ENCODE measurements at regions not wholly inside any gene's neighbourhood (a gene's known extent, or its start where the extent isn't known, plus 50 kb on each side); places are given as distances from the start of the nearest gene placed in this dataset.

DNA sequence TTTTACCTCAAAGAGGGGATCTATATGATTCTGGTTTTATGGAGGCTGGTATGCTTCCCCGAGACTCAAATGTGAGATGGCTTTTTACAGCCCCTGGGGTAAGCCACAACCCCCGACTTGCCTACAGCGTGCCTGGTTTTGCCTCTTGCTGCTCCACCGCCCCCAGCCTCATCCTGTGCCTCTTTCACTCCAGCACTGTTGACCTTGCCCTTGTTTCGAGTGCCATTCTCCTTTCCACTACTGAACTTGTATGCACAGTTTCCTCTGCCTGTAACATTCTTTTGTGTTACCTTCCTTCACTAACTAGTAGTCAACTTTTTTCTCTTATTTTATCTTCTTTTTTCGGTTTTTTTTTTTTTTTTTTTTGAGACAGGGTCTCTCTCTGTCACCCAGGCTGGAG is 219.0 kb upstream of the ZBED5 start:
- no peak for TF ChIP-seq EZH2 (IDR thresholded peaks at IDR 0.05; ENCODE audit: borderline replicate concordance, low read length)
- TF ChIP-seq, protein P1, sequence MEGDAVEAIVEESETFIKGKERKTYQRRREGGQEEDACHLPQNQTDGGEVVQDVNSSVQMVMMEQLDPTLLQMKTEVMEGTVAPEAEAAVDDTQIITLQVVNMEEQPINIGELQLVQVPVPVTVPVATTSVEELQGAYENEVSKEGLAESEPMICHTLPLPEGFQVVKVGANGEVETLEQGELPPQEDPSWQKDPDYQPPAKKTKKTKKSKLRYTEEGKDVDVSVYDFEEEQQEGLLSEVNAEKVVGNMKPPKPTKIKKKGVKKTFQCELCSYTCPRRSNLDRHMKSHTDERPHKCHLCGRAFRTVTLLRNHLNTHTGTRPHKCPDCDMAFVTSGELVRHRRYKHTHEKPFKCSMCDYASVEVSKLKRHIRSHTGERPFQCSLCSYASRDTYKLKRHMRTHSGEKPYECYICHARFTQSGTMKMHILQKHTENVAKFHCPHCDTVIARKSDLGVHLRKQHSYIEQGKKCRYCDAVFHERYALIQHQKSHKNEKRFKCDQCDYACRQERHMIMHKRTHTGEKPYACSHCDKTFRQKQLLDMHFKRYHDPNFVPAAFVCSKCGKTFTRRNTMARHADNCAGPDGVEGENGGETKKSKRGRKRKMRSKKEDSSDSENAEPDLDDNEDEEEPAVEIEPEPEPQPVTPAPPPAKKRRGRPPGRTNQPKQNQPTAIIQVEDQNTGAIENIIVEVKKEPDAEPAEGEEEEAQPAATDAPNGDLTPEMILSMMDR (conservative IDR thresholded peaks at IDR 0.05 in 1 of 2, IDR thresholded peaks at IDR 0.05 in 1 of 2; ENCODE audit: extremely low read depth in 1 of 2, insufficient read depth in 1 of 2, low read depth in 1 of 2, low read length in 2 of 2) = no peak
